ENCODE measurements at regions not wholly inside any gene's neighbourhood (a gene's known extent, or its start where the extent isn't known, plus 50 kb on each side); places are given as distances from the start of the nearest gene placed in this dataset.

- no peak for DNase-seq (ENCODE audit: low spot score)
Measured at GRCh38 chr14:71591929-71592328, 340.3 kb upstream of the RGS6 start.

GRCh38 chr14:71592361-71592760 is 339.9 kb upstream of the RGS6 start:
- DNase-seq (ENCODE audit: low spot score), result no peak

GRCh38 chr14:71593966-71594365 is 338.3 kb upstream of the RGS6 start:
- DNase-seq (ENCODE audit: low spot score), result no peak

- DNase-seq (ENCODE audit: low spot score), result no peak
Measured at GRCh38 chr14:71594821-71595220, 337.4 kb upstream of the RGS6 start.

GRCh38 chr14:71595441-71595840 is 336.8 kb upstream of the RGS6 start:
- DNase-seq (ENCODE audit: low spot score), result no peak

GRCh38 chr14:71597287-71597920 is 334.8 kb upstream of the RGS6 start:
- no peak for DNase-seq (ENCODE audit: low spot score)

GRCh38 chr14:71597955-71598660 is 334.1 kb upstream of the RGS6 start:
- no peak for DNase-seq (ENCODE audit: low spot score)

- no peak for DNase-seq (ENCODE audit: low spot score)
Measured at GRCh38 chr14:71600309-71600708, 331.9 kb upstream of the RGS6 start.

GRCh38 chr14:71602524-71602923 is 329.7 kb upstream of the RGS6 start:
- no peak for DNase-seq (ENCODE audit: low spot score)

GRCh38 chr14:71604231-71604630 is 328.0 kb upstream of the RGS6 start:
- DNase-seq (ENCODE audit: low spot score), result no peak

- no peak for DNase-seq (ENCODE audit: low spot score)
Measured at GRCh38 chr14:71606064-71606463, 326.2 kb upstream of the RGS6 start.

- no peak for DNase-seq (ENCODE audit: low spot score)
Measured at GRCh38 chr14:71606575-71606974, 325.7 kb upstream of the RGS6 start.

GRCh38 chr14:71607056-71607455 is 325.2 kb upstream of the RGS6 start:
- DNase-seq (ENCODE audit: low spot score), result no peak

- DNase-seq (ENCODE audit: low spot score), result no peak
Measured at GRCh38 chr14:71610149-71610548, 322.1 kb upstream of the RGS6 start.

GRCh38 chr14:71610797-71611196 is 321.4 kb upstream of the RGS6 start:
- no peak for DNase-seq (ENCODE audit: low spot score)

- DNase-seq (ENCODE audit: low spot score), result no peak
Measured at GRCh38 chr14:71613168-71613567, 319.1 kb upstream of the RGS6 start.

- no peak for DNase-seq (ENCODE audit: low spot score)
Measured at GRCh38 chr14:71616013-71616412, 316.2 kb upstream of the RGS6 start.

- no peak for DNase-seq (ENCODE audit: low spot score)
Measured at GRCh38 chr14:71618047-71618446, 314.2 kb upstream of the RGS6 start.

- DNase-seq (ENCODE audit: low spot score), result no peak
Measured at GRCh38 chr14:71618716-71619115, 313.5 kb upstream of the RGS6 start.

- no peak for DNase-seq (ENCODE audit: low spot score)
Measured at GRCh38 chr14:71619472-71619871, 312.8 kb upstream of the RGS6 start.

GRCh38 chr14:71620401-71620800 is 311.8 kb upstream of the RGS6 start:
- DNase-seq (ENCODE audit: low spot score), result no peak

- no peak for DNase-seq (ENCODE audit: low spot score)
Measured at GRCh38 chr14:71621276-71621675, 311.0 kb upstream of the RGS6 start.

GRCh38 chr14:71621980-71622605 is 310.1 kb upstream of the RGS6 start:
- no peak for DNase-seq (ENCODE audit: low spot score)
